ENCODE measurements at regions not wholly inside any gene's neighbourhood (a gene's known extent, or its start where the extent isn't known, plus 50 kb on each side); places are given as distances from the start of the nearest gene placed in this dataset.
"Not testable (repeated sequence)": the region's sequence is repeated elsewhere in the genome, so short reads cannot be mapped to it uniquely, and the experiment has no call there.

- no peaks in the 10 kb centered on the region for H3K27me3 ChIP-seq (ENCODE audit: insufficient read depth, low read length)
- no peak for TF ChIP-seq CTCF (IDR thresholded peaks at IDR 0.05; ENCODE audit: low read length)
- H3K9me3 ChIP-seq (ENCODE audit: low read length): no peaks in the 10 kb centered on the region
- H3K27ac ChIP-seq (ENCODE audit: low read depth, low read length, poor library complexity, severe bottlenecking): no peak overlapping the region
- no peaks in the 10 kb centered on the region for H3F3A ChIP-seq (ENCODE audit: insufficient read depth, low read length)
- no peaks in the 10 kb centered on the region for H4K20me1 ChIP-seq (ENCODE audit: insufficient read depth, low read length)
- H3K4me3 ChIP-seq (ENCODE audit: low read depth, low read length, poor library complexity, severe bottlenecking): no peak overlapping the region
- no peak overlapping the region for H3K9ac ChIP-seq (ENCODE audit: low read length)
- no peak overlapping the region for H3K4me2 ChIP-seq (ENCODE audit: low read length)
- H2AFZ ChIP-seq (ENCODE audit: low read length): no peak overlapping the region
- H3K9me2 ChIP-seq (ENCODE audit: low read depth, low read length): no peaks in the 10 kb centered on the region
- H3K4me1 ChIP-seq (ENCODE audit: insufficient read depth, low read length, severe bottlenecking): no peaks in the 10 kb centered on the region
- no peaks in the 10 kb centered on the region for H3K79me2 ChIP-seq (ENCODE audit: insufficient read depth, low read length)
- no peaks in the 10 kb centered on the region for H3K36me3 ChIP-seq (ENCODE audit: insufficient read depth, low read length)
These were observed 108.4 kb downstream of the KLF5 start for GRCh38 chr13:73167028-73167820.

- no peak overlapping the region for H2AFZ ChIP-seq (ENCODE audit: low read length)
- H3F3A ChIP-seq (ENCODE audit: insufficient read depth, low read length): no peaks in the 10 kb centered on the region
- H3K27me3 ChIP-seq (ENCODE audit: insufficient read depth, low read length): no peaks in the 10 kb centered on the region
- no peak overlapping the region for H3K9ac ChIP-seq (ENCODE audit: low read length)
- TF ChIP-seq CTCF (IDR thresholded peaks at IDR 0.05; ENCODE audit: low read length) (no peak), EZH2 (IDR thresholded peaks at IDR 0.05; ENCODE audit: borderline replicate concordance, low read length) (no peak)
- no peaks in the 10 kb centered on the region for H3K36me3 ChIP-seq (ENCODE audit: insufficient read depth, low read length)
- no peak overlapping the region for H3K27ac ChIP-seq (ENCODE audit: low read depth, low read length, poor library complexity, severe bottlenecking)
- no peak overlapping the region for H3K4me2 ChIP-seq (ENCODE audit: low read length)
- H4K20me1 ChIP-seq (ENCODE audit: insufficient read depth, low read length): no peaks in the 10 kb centered on the region
- no peaks in the 10 kb centered on the region for H3K9me3 ChIP-seq (ENCODE audit: low read length)
- no peaks in the 10 kb centered on the region for H3K9me2 ChIP-seq (ENCODE audit: low read depth, low read length)
- no peaks in the 10 kb centered on the region for H3K79me2 ChIP-seq (ENCODE audit: insufficient read depth, low read length)
- H3K4me3 ChIP-seq (ENCODE audit: low read depth, low read length, poor library complexity, severe bottlenecking): no peak overlapping the region
- no peaks in the 10 kb centered on the region for H3K4me1 ChIP-seq (ENCODE audit: insufficient read depth, low read length, severe bottlenecking)
These were observed 107.4 kb downstream of the KLF5 start for GRCh38 chr13:73166204-73166603.

- TF ChIP-seq EZH2 (IDR thresholded peaks at IDR 0.05; ENCODE audit: borderline replicate concordance, low read length): no peak
- TF ChIP-seq CTCF (IDR thresholded peaks at IDR 0.05; ENCODE audit: low read length): no peak
- no peak overlapping the region for H3K9ac ChIP-seq (ENCODE audit: low read length)
These were observed 104.4 kb downstream of the KLF5 start for GRCh38 chr13:73162912-73163911.

DNA sequence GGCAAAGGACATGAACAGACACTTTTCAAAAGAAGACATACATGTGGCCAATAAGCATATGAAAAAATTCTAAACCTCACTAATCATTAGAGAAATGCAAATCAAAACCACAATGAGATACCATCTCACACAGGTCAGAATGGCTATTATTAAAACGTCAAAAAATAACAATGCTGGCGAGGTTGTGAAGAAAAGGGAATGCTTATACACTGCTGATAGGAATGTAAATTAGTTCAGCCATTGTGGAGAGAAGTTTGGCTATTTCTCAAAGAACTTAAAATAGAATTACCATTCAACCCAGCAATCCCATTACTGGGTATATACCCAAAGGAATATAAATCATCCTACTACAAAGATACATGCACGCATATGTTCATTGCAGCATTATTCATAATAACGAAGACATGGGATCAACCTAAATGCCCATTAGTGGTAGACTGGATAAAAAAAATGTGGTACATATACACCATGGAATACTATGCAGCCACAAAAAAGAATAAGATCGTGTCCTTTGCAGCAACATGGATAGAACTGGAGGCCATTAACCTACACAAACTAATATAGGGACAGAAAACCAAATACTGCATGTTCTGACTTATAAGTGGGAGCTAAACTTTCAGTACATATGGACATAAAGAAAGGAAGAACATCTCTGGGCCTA, 101.7 kb downstream of the KLF5 start:
- H4K20me1 ChIP-seq (ENCODE audit: insufficient read depth, low read length); H3K27me3 ChIP-seq (ENCODE audit: insufficient read depth, low read length); H3K4me1 ChIP-seq (ENCODE audit: insufficient read depth, low read length, severe bottlenecking); H3K27ac ChIP-seq (ENCODE audit: low read depth, low read length, poor library complexity, severe bottlenecking); H3K4me2 ChIP-seq (ENCODE audit: low read length); H3F3A ChIP-seq (ENCODE audit: insufficient read depth, low read length); H3K9me3 ChIP-seq (ENCODE audit: low read length); H3K4me3 ChIP-seq (ENCODE audit: low read depth, low read length, poor library complexity, severe bottlenecking); H3K79me2 ChIP-seq (ENCODE audit: insufficient read depth, low read length); H3K36me3 ChIP-seq (ENCODE audit: insufficient read depth, low read length); H3K9me2 ChIP-seq (ENCODE audit: low read depth, low read length); H2AFZ ChIP-seq (ENCODE audit: low read length); H3K9ac ChIP-seq (ENCODE audit: low read length): not testable (repeated sequence)

More at GRCh38 chr13:73162912-73163911, 104.4 kb downstream of the KLF5 start:
- Histone ChIP-seq H3K9me3 (ENCODE audit: low read length) (no peaks in the 10 kb centered on the region), H3K27ac (ENCODE audit: low read depth, low read length, poor library complexity, severe bottlenecking) (no peak overlapping the region), H3K36me3 (ENCODE audit: insufficient read depth, low read length) (no peaks in the 10 kb centered on the region), H3K9me2 (ENCODE audit: low read depth, low read length) (no peaks in the 10 kb centered on the region), H4K20me1 (ENCODE audit: insufficient read depth, low read length) (no peaks in the 10 kb centered on the region), H2AFZ (ENCODE audit: low read length) (no peak overlapping the region), H3K79me2 (ENCODE audit: insufficient read depth, low read length) (no peaks in the 10 kb centered on the region), H3K4me3 (ENCODE audit: low read depth, low read length, poor library complexity, severe bottlenecking) (no peak overlapping the region), H3K4me1 (ENCODE audit: insufficient read depth, low read length, severe bottlenecking) (no peaks in the 10 kb centered on the region), H3K27me3 (ENCODE audit: insufficient read depth, low read length) (no peaks in the 10 kb centered on the region), H3F3A (ENCODE audit: insufficient read depth, low read length) (no peaks in the 10 kb centered on the region), H3K4me2 (ENCODE audit: low read length) (no peak overlapping the region)
